OCI-M1 (cell line): ENCODE measurements at regions not wholly inside any gene's neighbourhood (a gene's known extent, or its start where the extent isn't known, plus 50 kb on each side); places are given as distances from the start of the nearest gene placed in this dataset.
A peak's percentile ranks its signal among the peaks of the same experiment; 100 is the strongest.

Experiments used
- DNase-seq: peaks from one replicate; lab custom pipeline; 2025; lab: John Stamatoyannopoulos, UW

DNA sequence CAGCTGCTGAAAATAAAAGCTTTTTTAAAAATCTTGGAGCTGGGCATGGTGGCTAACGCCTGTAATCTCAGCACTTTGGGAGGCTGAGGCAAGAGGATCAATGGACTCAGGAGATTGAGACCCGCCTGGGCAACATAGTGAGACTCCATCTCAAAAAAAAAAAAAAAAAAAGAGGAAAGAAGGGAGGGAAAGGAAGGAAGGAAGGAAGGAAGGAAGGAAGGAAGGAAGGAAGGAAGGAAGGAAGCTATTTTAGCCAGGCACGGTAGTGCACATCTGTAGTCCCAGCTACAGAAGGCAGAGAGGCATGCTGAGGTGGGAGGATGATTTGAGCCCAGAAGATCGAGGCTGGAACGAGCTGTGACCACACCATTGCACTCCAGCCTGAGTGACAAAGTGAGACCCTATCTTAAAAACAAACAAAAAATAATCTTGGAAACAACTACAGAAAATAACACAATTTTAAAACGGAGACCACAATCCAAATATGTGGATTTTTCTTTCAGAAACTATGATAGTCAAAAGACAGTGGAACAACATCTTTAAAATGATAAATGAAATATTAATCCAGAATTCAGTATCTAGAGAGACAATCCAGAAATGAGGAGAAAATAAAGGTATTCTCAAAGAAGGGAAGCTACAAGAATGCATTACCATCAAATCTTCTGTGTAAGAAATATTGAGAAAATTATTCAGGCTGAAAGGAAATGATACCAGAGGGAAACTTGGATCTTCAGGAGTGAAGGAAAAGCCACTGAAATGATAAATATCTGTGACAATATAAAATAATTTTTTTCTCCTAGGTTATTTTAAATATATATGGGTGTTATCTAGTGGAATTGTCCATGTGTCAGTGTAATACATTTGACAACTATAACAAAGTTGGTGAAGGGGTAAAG, 182.0 kb downstream of the GPX5 start:
- DNase-seq, result no peak

DNA sequence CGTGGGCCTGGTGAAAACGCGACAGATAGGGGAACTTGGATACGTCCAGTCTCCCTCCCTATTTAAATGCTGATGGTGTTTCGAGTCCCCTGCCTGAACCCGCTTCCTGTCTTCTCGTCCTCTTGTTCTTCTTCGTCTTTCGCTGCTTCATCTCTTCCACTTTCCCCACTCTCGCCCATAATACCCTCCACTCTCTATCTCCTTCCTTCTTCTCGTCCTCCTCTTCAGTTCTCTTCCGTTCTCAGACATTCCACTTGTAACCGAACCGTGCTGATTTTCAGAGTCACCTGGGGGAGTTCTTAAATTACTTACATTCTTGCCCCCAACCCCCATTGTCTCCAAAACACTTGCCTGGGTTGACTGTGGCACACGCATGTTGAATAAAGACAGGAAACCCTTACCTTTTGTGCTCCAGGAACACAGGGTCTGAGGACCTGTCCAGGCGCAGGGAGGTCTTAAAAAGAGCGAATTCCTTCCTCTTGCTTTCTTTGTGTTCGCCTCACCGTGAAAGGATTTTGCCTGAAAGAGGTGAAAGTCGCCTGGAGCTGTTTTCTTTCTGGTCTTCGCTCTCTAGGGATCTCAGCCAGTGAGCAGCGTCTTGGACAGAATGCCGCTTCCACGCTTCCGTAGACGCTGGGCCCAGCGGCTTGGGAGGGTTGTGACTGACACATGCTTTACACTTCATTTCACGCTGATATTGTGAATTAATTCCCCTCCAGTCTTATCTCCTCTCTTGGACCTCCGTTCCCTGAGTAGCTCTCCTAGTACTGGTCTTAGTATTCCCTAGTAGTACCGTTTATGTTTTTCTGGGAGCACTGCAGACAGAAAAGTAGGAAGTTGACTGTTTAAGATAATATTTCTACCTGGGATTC, 184.0 kb downstream of the GPX5 start:
- no peak for DNase-seq

DNA sequence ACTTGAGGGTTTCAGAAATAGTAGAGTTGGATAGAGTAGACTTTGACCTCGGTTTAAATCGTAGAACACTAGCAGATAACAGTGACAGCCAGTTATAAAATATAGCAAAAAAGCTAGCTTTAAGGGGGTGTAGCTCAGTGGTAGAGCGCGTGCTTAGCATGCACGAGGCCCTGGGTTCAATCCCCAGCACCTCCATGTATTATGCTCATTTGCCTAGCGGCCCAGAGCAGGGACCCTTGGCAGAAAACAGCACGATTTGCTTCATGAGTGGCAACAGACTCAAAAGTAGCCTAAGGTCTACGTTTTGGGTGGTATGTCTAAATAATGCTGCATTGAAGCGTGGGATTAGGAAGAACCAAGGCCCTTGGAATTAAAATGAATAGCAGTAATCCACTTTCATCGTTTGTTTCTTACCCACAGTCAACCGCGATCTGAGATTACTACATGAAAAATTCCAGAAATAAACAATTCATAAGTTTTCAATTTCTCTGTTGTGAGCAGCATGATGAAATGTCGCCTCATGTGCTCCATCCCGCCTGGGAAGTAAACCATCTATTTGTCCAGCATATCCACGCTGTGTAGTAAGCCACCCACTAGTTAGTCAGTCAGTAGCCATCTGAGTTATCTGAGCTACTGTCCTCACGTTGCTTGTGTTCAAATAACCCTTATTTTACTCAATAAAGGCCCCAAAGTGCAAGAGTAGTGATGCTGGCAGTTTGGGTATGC, 184.9 kb downstream of the GPX5 start:
- peak; percentile 97 for DNase-seq

DNA sequence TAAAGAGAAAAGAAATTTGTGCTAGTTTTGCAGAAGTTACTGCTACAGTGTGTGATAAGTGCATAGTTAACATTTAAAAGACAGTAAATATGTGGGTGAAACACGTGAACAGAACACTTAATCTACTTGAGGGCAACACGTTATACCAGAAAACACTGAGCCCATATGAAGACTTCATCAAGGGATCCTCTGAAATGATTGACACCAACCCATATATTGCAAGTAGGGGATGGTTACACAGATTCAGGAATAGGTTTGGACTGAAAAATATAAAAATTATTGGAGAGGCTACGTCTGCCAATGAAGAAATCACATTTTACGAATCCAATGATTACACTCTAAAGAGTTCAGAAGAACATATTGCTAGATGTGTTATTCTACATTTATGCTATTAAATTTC, 185.6 kb downstream of the GPX5 start:
- no peak for DNase-seq

DNA sequence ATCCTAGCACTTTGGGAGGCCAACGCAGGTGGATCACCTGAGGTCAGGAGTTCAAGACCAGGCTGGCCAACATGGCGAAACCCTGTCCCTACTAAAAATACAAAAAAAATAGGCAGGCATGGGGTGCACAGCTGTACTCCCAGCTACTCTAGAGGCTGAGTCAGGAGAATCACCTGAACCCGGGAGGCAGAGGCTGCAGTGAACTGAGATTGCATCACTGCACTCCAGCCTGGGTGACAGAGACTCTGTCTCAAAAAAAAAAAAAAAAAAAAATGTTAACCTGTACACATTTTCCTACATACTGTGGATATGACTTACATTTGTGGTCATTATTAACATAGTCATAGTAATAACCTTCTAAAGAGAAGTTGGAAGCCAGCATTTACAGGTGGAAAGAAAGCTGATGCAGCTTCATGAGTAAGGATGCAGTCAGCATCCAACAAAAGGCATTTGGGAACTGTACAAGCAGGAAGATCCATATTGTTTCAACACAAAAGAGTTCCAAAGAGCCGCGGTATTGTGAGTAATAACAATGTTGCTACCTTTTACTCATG, 186.2 kb downstream of the GPX5 start:
- DNase-seq, result no peak

DNA sequence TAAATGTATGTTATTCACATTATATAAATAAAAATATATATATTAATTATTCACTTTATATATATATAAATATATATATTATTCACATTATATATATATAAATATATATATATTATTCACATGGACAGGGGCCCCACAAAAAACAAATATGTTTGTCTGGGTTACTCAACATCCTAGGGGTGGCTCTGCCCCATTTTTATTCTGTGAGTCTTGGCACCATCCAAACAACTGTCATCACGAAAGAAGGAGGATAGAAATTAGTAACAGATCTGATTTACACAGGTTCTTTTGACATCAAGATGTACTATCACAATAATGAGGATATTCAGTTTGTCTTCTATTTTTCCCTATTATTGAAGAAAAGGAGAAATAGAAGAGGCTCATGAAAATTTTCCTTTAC, 187.3 kb downstream of the GPX5 start:
- no peak for DNase-seq

DNA sequence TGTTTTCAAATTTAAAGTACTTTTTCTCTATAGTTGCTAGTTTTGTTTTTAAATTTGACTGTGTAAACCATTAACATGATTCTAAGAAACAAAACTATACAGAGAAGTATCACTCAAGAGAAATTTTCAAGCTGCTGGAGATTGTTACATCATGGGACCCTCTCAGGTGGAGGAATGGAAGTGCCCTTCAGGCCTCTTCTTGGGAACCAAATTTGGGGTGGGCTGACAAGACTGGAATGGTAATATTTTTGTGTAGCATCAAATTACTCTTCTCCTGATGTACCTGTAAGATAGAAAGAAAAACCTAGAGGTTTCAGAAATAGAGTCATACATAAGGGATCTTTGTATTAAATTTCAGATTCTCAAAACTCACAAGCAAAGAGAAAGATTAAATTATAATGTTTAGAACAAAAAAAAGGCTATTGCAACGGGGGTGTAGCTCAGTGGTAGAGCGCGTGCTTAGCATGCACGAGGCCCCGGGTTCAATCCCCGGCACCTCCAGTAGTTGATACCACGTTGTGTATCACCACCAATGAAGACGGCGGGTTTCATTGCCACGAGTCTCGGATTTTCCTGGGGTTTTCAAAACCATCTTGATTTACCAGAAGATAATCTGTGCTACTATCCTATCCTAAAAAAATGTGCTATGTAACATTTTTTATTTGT, 193.7 kb downstream of the GPX5 start:
- DNase-seq, result peak; percentile 94

DNA sequence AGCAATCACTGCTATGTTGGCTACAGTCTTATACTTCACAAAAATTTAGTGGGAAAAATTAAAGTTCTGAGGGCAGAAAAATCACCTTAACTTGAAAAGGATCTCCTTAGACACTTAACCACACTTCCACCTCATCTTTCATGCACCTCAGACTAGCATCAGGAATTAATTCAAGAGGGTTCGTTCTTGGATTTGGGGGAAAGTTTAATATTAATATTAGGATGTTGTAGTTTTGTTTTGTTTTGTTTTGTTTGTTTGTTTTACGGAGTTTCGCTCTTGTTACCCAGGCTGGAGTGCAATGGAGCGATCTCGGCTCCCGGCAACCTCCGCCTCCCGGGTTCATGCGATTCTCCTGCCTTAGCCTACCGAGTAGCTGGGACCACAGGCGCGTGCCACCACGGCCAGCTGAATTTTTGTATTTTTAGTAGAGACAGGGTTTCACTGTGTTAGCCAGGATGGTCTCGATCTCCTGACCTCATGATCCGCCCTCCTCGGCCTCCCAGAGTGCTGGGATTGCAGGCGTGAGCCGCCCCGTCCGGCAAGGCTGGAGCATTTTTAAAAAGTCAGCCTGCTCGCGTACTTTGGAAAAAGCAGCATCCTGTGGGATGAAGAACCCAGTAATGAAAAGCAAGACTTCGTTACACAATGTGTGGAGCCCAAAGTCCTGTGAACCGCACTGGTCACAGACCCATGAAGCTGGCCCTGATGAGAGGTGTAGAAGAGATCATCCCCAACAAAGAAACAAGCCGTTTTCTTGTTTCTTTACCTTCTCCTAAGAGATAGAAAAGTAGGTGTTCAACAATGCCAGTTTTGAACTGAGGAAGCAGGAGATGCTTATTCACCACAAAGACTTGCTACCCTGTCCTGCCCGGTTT, 194.9 kb downstream of the GPX5 start:
- DNase-seq, result no peak

DNA sequence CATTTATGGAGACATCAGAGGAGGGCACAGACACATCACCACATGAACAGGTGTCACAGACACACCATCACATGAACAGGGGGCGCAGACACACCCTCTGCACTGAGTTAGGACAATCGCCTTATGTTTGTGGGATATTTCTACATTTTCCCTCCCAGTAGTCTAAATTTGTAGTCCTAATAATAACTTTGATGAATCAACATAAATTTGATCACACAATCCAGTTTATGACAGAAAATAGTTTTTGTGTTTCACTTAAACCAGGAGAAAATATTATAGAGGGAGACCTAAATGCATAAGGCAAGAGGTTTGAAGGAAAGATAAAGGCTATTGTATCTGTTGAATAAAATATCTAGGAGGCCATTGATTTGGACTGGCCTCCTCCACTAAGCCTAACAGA, 195.7 kb downstream of the GPX5 start:
- no peak for DNase-seq

DNA sequence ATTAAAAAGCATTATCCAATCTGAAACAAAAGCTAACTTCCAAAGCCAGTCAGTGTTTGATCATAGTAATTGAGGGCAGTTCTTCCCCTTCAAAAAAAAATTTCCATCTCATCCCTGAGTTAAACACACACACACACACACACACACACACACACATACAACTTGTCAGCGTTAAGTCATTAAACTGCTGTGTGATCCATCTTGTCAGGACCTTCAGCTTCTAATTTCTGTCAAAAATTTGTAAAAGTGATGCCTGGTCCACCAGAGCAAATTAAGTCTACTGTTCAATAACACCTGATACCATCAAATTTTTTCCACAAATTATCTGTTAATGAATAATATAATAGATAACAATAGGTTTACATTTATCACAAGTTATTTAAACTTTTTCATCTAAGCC, 198.7 kb downstream of the GPX5 start:
- no peak for DNase-seq

DNA sequence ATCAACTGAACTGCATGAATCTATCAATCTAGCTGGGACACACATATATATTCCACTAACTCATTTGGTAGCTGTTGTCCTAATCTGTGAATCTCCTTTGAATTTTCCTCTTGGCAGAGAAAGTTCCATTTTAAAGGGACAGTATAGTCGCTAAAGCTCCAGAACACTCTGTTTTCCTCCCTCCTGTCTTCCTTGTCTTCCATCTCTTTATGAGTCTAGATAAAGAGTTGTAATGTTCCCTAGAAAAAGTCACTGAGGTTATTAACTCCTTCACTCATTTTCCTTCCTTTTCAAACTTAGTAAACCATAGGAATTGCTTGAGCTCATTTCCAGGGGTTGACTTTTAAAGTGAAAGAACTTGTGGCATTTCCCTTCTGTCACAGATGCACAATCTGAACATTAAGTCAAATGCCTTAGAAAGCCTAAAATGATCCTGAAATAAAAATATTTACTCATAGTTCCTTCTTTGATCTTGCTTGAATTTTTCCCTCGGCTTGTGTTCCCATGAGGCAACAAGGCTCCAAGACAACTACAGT, 198.4 kb downstream of the TRIM27 start:
- DNase-seq, result peak; percentile 66

DNA sequence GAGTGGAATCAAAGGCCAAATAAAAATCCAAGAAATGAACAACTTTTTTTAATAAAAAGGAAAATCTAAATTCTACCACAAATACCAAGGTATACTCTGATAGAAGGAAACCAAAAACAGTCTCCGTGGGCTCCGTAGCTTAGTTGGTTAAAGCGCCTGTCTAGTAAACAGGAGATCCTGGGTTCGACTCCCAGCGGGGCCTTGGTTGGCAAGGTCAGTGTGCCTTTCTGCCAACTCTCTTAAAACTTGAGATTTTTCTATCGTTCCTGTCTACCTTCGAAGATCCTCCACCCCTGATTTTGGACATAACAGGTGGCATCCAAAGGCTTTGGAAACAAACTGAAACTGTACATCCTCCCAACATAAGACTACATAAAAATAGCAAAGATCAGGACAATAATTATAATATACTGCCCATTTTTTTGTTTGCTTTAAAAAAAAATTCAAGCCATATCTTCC, 197.9 kb downstream of the TRIM27 start:
- DNase-seq, result peak; percentile 92

DNA sequence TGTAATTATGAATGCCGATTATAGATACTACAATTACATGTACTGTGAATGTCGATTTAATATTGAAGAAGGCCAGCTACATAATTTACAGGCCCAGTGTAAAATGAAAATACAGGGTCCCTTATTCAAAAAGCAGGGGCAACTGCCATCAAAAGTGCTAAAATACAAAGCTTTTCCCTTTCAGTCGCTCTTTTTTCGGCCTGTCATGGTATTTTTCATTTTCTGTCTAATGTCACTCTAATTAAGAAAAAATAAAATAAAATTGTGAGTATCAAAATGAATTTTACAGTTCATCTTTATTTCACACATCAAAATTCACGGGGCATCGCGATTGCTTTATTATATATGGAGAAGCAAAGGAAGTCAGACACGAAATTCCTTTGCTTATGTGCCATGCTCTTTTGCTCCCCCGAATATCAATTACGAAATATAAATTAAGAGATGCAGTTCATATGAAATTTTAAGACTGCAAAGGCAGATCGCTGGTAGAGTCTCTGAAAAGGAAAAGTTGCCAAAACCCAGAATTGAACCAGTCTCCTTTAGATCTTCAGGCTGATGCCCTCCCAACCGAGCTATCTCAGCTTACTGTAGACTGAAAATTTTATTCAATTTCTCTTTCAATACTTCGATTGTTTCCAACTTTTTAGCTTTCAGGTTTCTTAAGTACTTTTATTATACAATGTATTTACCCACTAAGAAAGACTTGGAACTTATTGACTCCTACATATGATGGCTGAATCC, 197.0 kb downstream of the TRIM27 start:
- DNase-seq, result peak; percentile 83

DNA sequence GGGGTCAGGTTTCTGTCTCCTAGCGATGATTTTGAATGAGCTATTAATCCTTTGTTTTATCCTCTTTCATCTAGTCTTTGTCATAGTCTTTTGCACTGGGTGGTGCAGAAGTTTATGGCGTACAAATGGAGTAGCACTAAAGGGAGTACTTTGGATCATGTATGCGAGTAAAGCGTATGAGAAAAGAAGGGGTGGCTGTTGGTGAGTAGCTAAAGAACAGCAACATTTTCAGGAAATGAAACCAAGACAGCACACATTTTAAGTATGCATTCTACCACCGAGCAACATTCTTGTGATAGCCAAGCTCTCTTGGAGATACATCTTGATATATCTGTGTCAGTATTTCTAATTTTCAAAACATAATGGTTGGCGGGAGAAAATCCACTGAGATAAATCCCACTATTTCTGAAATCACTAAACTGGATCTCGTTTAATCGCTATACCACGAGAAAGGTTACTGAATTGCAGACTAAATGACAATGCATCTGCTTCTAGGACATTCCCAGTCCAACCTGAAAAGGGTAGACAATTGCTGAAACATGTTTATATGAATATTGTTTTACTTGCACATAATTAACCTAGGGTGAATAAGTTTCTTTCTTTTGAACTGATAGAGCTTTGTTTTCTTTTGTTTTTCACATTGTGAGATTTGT, 196.1 kb downstream of the TRIM27 start:
- DNase-seq, result peak; percentile 69

DNA sequence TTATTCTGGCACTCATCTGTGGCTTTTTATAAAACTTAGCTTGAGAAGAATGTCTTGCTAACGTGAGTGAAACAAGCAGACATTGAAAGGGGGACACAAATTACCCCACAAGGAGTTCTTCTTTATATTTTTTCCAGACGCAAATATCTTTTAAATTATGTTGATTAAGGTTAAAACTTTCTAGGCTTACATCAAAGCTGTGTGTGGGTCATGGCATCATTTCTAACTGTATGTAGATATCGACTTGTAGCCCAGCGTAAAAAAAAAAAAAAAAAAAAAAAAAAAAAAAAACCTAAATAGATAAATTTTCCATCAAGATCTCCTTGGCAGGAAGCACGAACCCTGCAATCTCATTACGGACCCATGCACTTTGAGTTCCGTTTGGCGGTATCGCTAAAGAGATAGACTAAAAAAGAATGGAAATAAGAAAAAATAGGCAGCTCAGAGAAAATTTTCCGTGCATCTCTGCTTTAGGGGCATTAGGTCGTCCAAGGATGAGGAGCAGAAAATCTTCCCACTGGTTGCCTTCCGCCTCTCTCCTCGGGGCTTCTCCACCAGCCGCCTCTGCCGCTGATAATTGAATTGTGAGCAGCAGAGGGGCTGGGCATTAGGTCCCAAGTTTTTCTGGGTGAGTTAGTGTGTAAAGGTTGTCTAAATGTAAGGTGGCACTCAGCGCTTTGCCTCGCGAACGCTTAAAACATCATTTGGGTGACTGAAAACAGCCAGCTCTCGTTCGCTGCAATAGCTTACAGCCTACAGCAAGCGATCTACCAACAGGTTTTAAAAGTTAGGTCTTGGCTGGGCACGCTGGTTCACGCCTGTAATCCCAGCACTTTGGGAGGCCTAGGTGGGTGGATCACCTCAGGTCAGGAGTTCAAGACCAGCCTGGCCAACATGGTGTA, 194.0 kb downstream of the TRIM27 start:
- peak; percentile 77 for DNase-seq

DNA sequence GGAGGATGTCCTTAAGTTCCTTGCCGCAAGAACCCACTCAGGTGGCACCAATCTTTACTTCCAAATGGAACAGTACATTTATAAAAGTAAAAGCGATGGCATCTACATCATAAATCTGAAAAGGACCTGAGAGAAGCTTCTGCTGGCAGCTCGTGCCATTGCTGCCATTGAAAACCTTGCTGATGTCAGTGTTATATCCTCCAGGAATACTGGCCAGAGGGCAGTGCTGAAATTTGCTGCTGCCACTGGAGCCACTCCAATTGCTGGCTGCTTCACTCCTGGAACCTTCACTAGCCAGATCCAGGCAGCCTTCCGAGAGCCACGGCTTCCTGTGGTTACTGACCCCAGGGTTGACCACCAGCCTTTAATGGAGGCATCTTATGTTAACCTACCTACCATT, 191.7 kb downstream of the TRIM27 start:
- DNase-seq, result no peak

DNA sequence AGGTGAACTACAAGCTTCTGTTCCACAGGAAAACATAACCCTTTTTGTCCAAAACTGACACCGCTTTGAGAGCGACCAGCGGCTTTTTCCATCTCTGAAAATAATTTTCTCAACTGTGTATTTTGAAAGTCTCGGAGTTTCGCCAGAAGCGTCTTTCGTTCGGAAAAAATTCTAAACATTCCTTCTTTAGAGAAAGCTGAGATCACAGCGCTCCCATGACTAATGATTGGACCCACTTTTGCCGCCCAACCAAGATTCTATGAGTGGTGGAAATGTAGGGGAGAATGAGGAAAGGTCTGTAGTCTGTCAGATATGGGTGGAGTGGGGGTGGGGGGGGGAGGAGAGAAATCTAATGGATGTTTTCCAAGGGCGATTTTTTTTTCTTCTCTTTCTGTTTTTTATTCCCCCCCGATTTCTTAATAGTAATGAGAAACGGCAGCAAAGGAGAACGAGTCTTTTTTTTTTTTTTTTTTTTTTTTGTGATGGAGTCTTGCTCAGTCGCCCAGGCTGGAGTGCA, 189.3 kb downstream of the TRIM27 start:
- DNase-seq, result no peak

DNA sequence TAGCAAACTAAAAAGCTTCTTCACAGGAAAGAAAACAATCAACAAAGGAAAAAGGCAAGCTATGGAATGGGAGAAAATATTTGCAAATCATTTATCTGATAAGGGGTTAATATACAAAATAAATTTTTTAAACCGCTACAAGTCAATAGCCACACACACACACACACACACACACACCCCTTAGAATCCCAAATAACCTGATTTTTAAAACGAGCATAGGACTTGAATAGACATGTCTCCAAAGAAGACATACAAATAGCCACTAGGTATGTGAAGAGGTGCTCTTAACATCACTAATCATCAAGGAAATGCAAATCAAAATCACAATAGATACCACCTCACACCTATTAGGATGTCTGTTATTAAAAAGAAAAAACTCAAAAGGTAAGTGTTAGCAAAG, 187.7 kb downstream of the TRIM27 start:
- peak; percentile 44 for DNase-seq
